GM19324 (cell line): ENCODE measurements at regions not wholly inside any gene's neighbourhood (a gene's known extent, or its start where the extent isn't known, plus 50 kb on each side); places are given as distances from the start of the nearest gene placed in this dataset.

Source experiments
- ATAC-seq: cut with Tn5 transposase; IDR thresholded peaks from one replicate; pipeline ENCODE4 v1.9.1; 2021; ENCODE audit warnings: mild to moderate bottlenecking, moderate library complexity; ENCODE audit not compliant: unreplicated experiment, low FRiP score

DNA sequence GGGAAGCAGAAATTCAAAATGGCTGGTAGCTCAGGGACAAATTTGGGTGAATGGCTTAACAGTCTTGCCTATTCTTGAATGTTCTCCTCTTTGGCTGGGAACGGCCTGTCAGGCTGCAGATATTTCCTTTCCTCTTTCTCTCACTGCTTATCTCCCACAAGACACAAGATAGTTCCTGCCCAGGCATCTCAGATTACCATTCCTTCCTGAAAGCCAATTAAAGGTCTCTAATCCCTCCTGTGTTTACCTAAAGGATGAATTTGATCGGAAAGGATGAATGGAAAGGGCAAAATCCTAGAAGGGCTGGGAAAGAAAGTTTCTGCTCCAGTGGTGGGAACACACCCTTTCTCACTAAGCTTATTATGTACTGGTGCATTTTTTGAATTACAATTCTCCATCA is 95.9 kb upstream of the JAG1 start:
- ATAC-seq = no peak

GRCh38 chr20:10770753-10771152 is 97.0 kb upstream of the JAG1 start:
- no peak for ATAC-seq

- ATAC-seq = no peak
Measured at GRCh38 chr20:10771435-10772140, 97.8 kb upstream of the JAG1 start.

DNA sequence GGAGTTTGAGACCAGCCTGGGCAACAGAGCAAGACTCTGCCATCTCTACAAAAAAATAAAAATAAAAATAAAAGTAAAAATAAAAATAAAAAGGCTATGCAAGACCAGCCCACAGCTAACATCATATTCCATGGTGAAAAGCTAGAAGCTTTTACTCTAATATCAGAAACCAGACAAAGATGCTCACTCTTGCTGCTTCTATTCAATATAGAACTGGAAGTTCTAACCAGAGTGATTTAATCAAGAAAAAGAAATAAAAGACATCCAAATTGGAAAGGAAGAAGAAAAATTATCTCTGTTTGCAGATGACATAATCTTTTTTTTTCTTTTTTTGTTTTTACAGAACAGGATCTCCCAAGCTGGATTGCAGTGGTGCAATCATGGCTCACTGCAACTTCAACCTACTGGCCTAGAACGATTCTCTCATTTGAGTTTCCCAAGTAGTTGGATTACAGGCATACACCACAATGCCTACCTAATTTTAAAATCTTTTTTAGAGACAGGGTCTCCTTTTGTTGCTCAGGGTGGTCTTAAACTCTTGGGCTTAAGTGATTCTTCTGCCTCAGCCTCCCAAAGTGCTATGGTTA is 100.7 kb upstream of the JAG1 start:
- no peak for ATAC-seq

DNA sequence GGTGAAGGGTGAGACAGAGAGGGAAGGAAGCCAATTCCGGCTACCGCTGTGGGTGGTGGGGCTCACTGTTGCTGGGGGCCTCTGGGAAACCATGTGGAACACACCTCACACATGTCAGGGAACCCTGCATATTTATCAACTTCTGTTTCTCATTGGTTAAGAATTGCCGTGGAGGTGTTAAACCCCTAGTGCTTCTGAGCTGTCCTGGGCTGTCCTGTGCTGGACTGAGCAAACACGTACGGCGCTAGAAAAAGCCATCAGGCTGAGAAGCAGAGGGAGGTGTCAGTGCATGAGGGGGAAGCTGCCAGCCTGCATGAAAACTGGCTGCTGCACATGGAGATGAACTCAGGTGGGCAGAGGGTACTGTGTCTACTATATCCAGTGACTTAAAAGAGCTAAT is 103.9 kb upstream of the JAG1 start:
- ATAC-seq = no peak

GRCh38 chr20:10779911-10780310 is 106.1 kb upstream of the JAG1 start:
- no peak for ATAC-seq

DNA sequence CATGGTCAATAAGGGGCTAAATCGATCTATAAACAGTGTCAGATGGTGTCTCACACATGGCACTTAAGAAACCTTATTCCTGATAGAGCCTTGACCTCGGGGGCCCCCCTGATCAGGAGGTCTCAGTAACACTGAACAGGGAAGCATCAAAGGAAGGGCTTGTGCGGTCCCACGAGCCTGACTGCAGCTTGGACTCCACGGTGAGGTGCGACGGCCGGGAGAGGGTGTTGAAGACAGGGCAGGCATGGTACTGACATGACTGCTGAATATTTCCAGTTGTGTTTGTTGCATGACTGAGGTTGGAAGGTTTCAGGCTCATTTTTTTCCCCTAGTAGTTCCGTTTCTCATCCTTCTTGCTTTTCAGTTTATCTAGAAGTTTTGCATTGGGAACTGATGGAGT is 107.1 kb upstream of the JAG1 start:
- no peak for ATAC-seq

DNA sequence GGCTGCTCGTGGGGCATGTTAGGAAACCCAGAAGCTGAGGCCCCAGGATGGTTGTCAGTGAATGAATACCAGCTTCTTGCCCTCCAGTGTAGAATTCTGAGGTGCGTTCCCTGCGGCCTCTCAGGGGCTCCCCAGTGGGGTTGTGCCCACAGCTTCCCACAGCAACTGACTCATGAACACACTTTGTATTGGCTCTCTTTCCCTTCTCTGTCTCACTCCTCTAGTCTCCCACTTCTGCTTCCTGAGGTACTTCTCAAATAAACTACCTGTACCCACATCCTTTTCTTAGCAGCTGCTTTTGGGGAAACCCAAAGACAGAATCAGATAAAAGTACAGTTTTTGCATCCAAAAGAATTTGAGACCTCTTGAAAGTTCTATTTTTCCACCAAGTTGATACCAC is 107.7 kb upstream of the JAG1 start:
- ATAC-seq = no peak

- no peak for ATAC-seq
Measured at GRCh38 chr20:10783707-10784553, 110.1 kb upstream of the JAG1 start.

DNA sequence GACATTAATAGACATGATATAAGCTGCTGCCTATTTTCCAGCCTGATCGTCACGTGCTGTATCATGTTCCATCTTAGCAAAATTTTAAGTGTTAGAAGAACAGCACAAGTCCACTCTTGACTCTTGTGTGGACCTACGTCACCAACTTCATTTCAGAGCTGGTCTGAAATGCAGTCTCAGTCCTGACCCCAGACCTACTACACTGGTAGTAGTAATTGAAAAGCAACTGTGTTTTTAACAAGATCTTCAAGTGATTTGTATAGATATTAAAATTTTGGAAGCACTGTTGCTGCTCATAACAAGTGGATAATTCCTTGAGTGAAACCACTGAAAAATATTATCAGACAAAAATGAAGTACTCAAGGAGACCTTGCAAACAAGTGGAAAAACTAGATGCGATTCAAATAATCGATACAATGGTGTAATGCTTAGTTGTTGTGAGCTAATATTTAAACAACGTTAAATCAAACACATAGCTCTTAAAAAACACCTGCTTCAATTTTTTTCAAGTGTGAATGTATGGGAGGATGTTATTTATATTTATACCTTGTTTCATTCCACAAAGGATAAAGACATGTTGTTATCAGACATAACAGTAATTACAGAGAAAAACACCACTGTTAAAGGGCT is 110.9 kb upstream of the JAG1 start:
- ATAC-seq = no peak

DNA sequence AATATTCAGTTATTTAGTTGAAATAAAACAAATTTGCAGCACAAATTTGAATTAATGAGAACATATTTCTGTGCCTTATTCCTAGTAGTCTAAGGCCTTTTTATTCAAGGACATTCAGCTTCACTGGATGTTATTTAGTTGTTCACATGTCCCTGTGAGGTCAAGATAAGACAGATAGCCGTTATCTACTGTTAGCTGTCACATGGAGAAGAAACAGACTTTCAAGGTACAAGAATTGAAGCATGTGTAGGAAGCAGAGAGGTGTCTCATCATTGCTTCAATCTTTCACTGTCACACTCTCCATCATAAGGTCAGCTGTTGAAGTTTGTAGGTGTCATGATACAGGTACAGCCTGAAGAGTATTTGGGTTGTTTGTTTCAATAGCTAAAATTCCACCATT is 112.9 kb upstream of the JAG1 start:
- ATAC-seq = no peak

GRCh38 chr20:10788055-10788454 is 114.3 kb upstream of the JAG1 start:
- no peak for ATAC-seq

- ATAC-seq = no peak
Measured at GRCh38 chr20:10788877-10789276, 115.1 kb upstream of the JAG1 start.

- ATAC-seq = no peak
Measured at GRCh38 chr20:10789386-10789785, 115.6 kb upstream of the JAG1 start.

DNA sequence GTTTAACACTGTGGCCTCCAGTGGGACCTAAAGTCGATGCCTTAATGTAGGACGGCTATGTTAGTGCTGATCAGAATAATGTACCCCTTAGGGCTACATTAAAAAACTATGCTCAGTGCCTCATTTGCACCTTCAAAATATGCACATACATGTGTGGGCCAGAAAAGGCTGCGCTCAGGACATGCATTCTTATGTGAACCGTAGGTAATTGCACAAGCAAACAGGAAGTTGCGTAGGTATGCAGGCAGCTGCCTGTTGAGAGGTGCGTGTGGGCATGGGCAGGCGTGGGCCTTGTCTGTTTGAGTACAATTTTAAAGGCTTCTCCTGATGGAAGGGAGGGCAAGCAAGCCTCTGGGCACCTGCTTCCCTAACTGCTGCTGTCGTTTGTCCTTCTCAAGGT is 116.2 kb upstream of the JAG1 start:
- no peak for ATAC-seq

GRCh38 chr20:10792291-10792690 is 118.5 kb upstream of the JAG1 start:
- no peak for ATAC-seq

DNA sequence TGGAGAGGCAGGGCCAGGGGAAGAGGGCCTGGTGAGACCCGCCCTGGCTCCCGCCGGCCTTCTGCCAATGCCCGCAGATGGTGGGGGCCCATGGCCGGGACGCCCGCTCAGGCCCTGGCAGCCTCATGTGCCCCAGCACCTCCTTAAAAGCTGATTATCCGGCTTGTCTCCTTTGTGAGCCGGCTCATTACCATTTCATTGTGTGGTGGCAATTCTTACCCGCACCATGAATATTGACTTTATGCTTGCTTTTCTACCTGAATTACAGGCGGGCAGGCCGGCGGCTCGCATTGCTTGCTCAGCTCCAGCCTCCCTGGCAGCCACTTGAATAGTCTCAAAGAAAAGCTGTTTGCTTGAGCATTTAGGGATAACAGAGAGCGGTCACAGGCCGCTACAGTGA is 120.0 kb upstream of the JAG1 start:
- no peak for ATAC-seq

GRCh38 chr20:10794765-10795164 is 121.0 kb upstream of the JAG1 start:
- ATAC-seq = no peak

DNA sequence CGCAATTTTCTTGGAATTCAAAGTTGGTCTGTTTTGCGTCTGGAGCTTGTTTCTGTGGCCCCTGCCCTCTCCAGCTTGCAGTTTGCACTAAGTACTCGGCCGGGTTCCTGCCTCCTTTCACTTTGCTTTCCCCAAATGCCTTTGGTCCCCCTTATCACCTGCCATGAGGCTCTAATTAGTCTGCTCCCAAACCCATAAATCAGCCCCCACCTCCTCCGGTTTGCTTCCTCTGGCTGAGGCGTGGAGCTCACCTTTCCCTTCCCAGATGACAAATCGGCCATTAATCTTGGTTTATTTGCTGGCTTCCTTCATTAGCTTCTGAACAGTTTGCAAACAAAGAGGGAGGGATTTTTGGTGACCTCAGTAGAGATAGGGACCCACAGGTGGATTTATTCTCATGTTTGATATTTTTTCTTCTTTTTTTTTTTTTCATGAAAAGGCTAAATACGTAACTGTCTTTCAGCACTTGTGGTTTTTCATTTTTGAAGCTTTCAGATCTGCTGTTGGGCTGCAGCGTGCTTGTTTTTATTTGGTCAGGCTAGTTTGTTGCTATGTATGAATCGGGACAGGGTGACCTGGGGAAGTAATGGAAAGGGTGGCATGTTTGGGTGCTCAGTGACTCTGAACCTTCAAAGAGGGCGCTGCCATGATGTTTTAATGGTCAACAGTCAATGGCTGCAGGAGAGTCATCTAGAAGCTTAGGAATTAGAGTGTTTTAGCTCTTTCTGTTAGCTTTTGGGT is 121.7 kb upstream of the JAG1 start:
- ATAC-seq = no peak

GRCh38 chr20:10798811-10799210 is 125.0 kb upstream of the JAG1 start:
- no peak for ATAC-seq

DNA sequence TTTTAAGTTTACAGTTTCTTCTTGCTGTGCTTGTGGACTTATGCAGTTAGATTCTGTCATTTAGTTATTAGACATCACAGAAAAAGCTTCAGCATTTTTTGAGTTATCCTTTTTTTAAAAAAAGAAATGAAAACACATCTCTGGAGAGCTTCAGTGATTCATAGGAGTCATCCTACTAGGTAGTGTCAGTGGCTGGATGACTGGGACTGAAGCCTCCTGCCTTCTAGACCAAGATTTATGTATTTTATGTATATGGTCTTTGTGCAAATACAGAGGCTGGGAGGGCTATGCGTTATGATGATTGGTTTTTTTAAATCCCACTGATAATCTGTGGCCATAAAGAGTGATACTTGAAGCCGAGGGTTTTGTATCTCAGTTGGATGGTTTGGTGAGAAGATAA is 125.9 kb upstream of the JAG1 start:
- ATAC-seq = no peak
